H9 (cell line): ENCODE measurements at regions not wholly inside any gene's neighbourhood (a gene's known extent, or its start where the extent isn't known, plus 50 kb on each side); places are given as distances from the start of the nearest gene placed in this dataset.
"Not testable (repeated sequence)": the region's sequence is repeated elsewhere in the genome, so short reads cannot be mapped to it uniquely, and the experiment has no call there.

Experiments used
- DNase-seq: peaks from one replicate; pipeline ENCODE4 v3.0.0-alpha.2; 2017
- H2AFZ ChIP-seq: one replicate; pipeline ENCODE4 v1.6.1; 2013; ENCODE audit warnings: mild to moderate bottlenecking, low read length, control low read depth, moderate library complexity
- H2AK5ac ChIP-seq: 2 replicates; pipeline ENCODE4 v1.6.1; 2013; ENCODE audit warnings: low read length, control low read depth, mixed read lengths; ENCODE audit not compliant: insufficient read length
- H2BK120ac ChIP-seq: one replicate; pipeline ENCODE4 v1.6.1; 2013; ENCODE audit warnings: low read depth, mild to moderate bottlenecking, low read length, control low read depth, inconsistent platforms; ENCODE audit not compliant: poor library complexity, severe bottlenecking
- H2BK12ac ChIP-seq: 2 replicates; pipeline ENCODE4 v1.6.1; 2013; ENCODE audit warnings: low read length, control low read depth, mixed read lengths, low read depth; ENCODE audit not compliant: insufficient read length
- H2BK15ac ChIP-seq: 2 replicates; pipeline ENCODE4 v1.6.1; 2013; ENCODE audit warnings: low read depth, low read length, control low read depth
- H2BK20ac ChIP-seq: one replicate; pipeline ENCODE4 v1.6.1; 2013; ENCODE audit warnings: low read depth, mild to moderate bottlenecking, low read length, control low read depth, inconsistent platforms; ENCODE audit not compliant: poor library complexity, severe bottlenecking
- H2BK5ac ChIP-seq: 2 replicates; pipeline ENCODE4 v1.6.1; 2013; ENCODE audit warnings: low read length, control low read depth, mixed read lengths; ENCODE audit not compliant: insufficient read length
- H3K14ac ChIP-seq: 2 replicates; pipeline ENCODE4 v1.6.1; 2013; ENCODE audit warnings: low read length, control low read depth; ENCODE audit not compliant: insufficient read depth
- H3K18ac ChIP-seq: 2 replicates; pipeline ENCODE4 v1.6.1; 2013; ENCODE audit warnings: low read depth, mild to moderate bottlenecking, mixed read lengths, low read length, control low read depth; ENCODE audit not compliant: insufficient read length
- H3K23ac ChIP-seq: 2 replicates; pipeline ENCODE4 v1.6.1; 2013; ENCODE audit warnings: low read length, control low read depth, mixed read lengths, low read depth; ENCODE audit not compliant: insufficient read length
- H3K23me2 ChIP-seq: 2 replicates; pipeline ENCODE4 v1.6.1; 2013; ENCODE audit warnings: low read depth, mild to moderate bottlenecking, mixed read lengths, low read length, control low read depth; ENCODE audit not compliant: insufficient read length, poor library complexity, severe bottlenecking
- H3K27ac ChIP-seq: 2 replicates; pipeline ENCODE4 v1.5.1; 2013; ENCODE audit warnings: low read length, control low read depth, mixed read lengths, low read depth; ENCODE audit not compliant: insufficient read length
- H3K27me3 ChIP-seq: 2 replicates; pipeline ENCODE4 v1.6.1; 2013; ENCODE audit warnings: low read length, control low read depth, inconsistent platforms; ENCODE audit not compliant: insufficient read depth
- H3K4ac ChIP-seq: 2 replicates; pipeline ENCODE4 v1.6.1; 2013; ENCODE audit warnings: low read depth, mild to moderate bottlenecking, control low read depth, inconsistent platforms, low read length, moderate library complexity
- H3K4me1 ChIP-seq: 2 replicates; pipeline ENCODE4 v1.6.1; 2013; ENCODE audit warnings: low read length, control low read depth, inconsistent platforms; ENCODE audit not compliant: insufficient read depth
- H3K4me2 ChIP-seq: 2 replicates; pipeline ENCODE4 v1.6.1; 2013; ENCODE audit warnings: low read length, control low read depth, mixed read lengths; ENCODE audit not compliant: insufficient read length, insufficient read depth
- H3K56ac ChIP-seq: 2 replicates; pipeline ENCODE4 v1.6.1; 2013; ENCODE audit warnings: low read depth, mild to moderate bottlenecking, mixed read lengths, low read length, control low read depth; ENCODE audit not compliant: insufficient read length
- H3K79me1 ChIP-seq: 2 replicates; pipeline ENCODE4 v1.6.1; 2013; ENCODE audit warnings: low read depth, mild to moderate bottlenecking, moderate library complexity, low read length, control low read depth, inconsistent platforms; ENCODE audit not compliant: insufficient read depth, poor library complexity, severe bottlenecking
- H3K79me2 ChIP-seq: 2 replicates; pipeline ENCODE4 v1.6.1; 2013; ENCODE audit warnings: low read length, control low read depth, inconsistent platforms; ENCODE audit not compliant: insufficient read depth
- H3K9ac ChIP-seq: 2 replicates; pipeline ENCODE4 v1.6.1; 2013; ENCODE audit warnings: low read length, control low read depth, mixed read lengths; ENCODE audit not compliant: insufficient read length; ENCODE audit errors: extremely low read depth
- H3K9me3 ChIP-seq: one replicate; pipeline ENCODE4 v1.6.1; 2013; ENCODE audit warnings: low read depth, low read length, inconsistent platforms; ENCODE audit not compliant: control insufficient read depth
- H3T11ph ChIP-seq: one replicate; pipeline ENCODE4 v1.6.1; 2013; ENCODE audit warnings: mild to moderate bottlenecking, low read length, control low read depth, inconsistent platforms
- H4K20me1 ChIP-seq: one replicate; pipeline ENCODE4 v1.6.1; 2013; ENCODE audit not compliant: control insufficient read depth, insufficient read length, insufficient read depth
- H4K5ac ChIP-seq: 2 replicates; pipeline ENCODE4 v1.6.1; 2013; ENCODE audit warnings: low read depth, mild to moderate bottlenecking, mixed read lengths, low read length, control low read depth; ENCODE audit not compliant: insufficient read length
- H4K8ac ChIP-seq: replicated peaks from 2 replicates; pipeline ENCODE4 v1.6.1; 2013; ENCODE audit warnings: low read length, control low read depth, mixed read lengths, low read depth; ENCODE audit not compliant: insufficient read length
- H4K91ac ChIP-seq: 2 replicates; pipeline ENCODE4 v1.6.1; 2013; ENCODE audit warnings: low read depth, mild to moderate bottlenecking, moderate library complexity, mixed read lengths, low read length, control low read depth; ENCODE audit not compliant: insufficient read length
- H3K27ac Mint-ChIP-seq, 3 experiments: 2 replicates in 2 of 3; 3 replicates in 1 of 3; pipeline ENCODE4 v1.8.0; 2020 to 2021; ENCODE audit warnings: mixed read lengths in 3 of 3, mild to moderate bottlenecking in 1 of 3, moderate library complexity in 1 of 3
- H3K27me3 Mint-ChIP-seq: 2 replicates; pipeline ENCODE4 v1.8.0; 2021; ENCODE audit warnings: low read depth, mild to moderate bottlenecking, moderate library complexity, mixed read lengths
- H3K36me3 Mint-ChIP-seq, 3 experiments: 2 replicates in 2 of 3; 3 replicates in 1 of 3; pipeline ENCODE4 v1.8.0; 2020 to 2021; ENCODE audit warnings: low read depth in 3 of 3, mixed read lengths in 3 of 3; ENCODE audit not compliant: insufficient read depth in 1 of 3
- H3K4me1 Mint-ChIP-seq, 2 experiments: 2 replicates each; pipeline ENCODE4 v1.8.0; 2020; ENCODE audit warnings: mixed read lengths in 2 of 2
- H3K4me3 Mint-ChIP-seq, 2 experiments: 2 replicates in 1 of 2; 3 replicates in 1 of 2; pipeline ENCODE4 v1.8.0; 2020 to 2021; ENCODE audit warnings: mild to moderate bottlenecking in 2 of 2, mixed read lengths in 2 of 2, moderate library complexity in 1 of 2
- H3K9me3 Mint-ChIP-seq, 2 experiments: 2 replicates in 1 of 2; 3 replicates in 1 of 2; pipeline ENCODE4 v1.8.0; 2020; ENCODE audit warnings: mild to moderate bottlenecking in 2 of 2, mixed read lengths in 2 of 2, moderate library complexity in 1 of 2
- WGBS: extraction: QIAGEN DNeasy Blood & Tissue Kit; methylation state at CpG from one replicate; pipeline ENCODE4 v1.1.7; 2013; ENCODE audit warnings: missing lambda C conversion rate, low lambda C conversion rate, mixed read lengths; ENCODE audit not compliant: insufficient read length; ENCODE audit errors: extremely low coverage; 5-methylcytosine and 5-hydroxymethylcytosine counted together
- TF ChIP-seq, protein P1 (sequence below): fragments of 200-600 bp; sonication (generic); conservative IDR thresholded peaks from 3 replicates; pipeline ENCODE4 v1.8.0; 2021; ENCODE audit warnings: antibody characterized with exemption, mild to moderate bottlenecking

DNA sequence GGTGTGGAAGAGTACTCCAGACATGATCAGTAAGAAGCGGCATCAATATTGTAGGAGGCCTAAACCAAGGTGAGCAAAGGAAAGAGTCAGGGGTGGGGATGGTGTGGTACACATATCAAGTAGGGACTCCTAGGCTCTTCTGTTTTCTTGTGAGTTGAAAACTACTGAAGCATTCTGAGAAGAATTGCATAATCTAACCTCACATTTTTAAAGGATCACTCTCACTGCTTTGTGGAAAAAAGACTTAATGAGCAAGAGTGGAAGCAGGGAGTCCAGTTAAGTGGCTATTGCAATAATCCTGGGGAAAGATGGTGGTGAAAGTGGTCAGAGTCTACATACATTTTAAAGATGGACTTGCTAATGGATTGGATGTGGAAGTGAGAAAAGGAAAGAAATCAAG is 899.5 kb upstream of the FAM98A start:
- H2BK5ac ChIP-seq: no peak overlapping the region
- H3K4me1 Mint-ChIP-seq: peaks cover 4 to 10% of the 10 kb centered on the region in 2 experiments; a peak in 3 of 4 replicates
- no peak overlapping the region for H4K5ac ChIP-seq
- H3K4ac ChIP-seq: no peak overlapping the region
- H3K18ac ChIP-seq: no peak overlapping the region
- peaks cover 0 to 2% of the 10 kb centered on the region in 2 experiments; a peak in 1 of 5 replicates for H3K9me3 Mint-ChIP-seq
- no peak overlapping the region for H4K91ac ChIP-seq
- no CpG with 5 or more reads among the region's 1 CpG for WGBS
- no peak overlapping the region for H2AK5ac ChIP-seq
- H2BK20ac ChIP-seq: no peak overlapping the region
- H3K4me2 ChIP-seq: no peak overlapping the region
- H3K23me2 ChIP-seq: no peaks in the 10 kb centered on the region
- no peak overlapping the region for H3K27ac Mint-ChIP-seq
- H3K14ac ChIP-seq: no peak overlapping the region
- H3K27me3 Mint-ChIP-seq: no peaks in the 10 kb centered on the region
- no peaks in the 10 kb centered on the region for H3K9me3 ChIP-seq
- no peak overlapping the region for H3K4me3 Mint-ChIP-seq
- H3K27ac ChIP-seq: no peak overlapping the region
- no peak overlapping the region for H2BK12ac ChIP-seq
- H3K23ac ChIP-seq: no peak overlapping the region
- no peak overlapping the region for H3T11ph ChIP-seq
- H3K56ac ChIP-seq: no peak overlapping the region
- H3K9ac ChIP-seq: no peak overlapping the region
- H4K8ac ChIP-seq: no peak overlapping the region
- no peaks in the 10 kb centered on the region for H3K27me3 ChIP-seq
- H3K79me2 ChIP-seq: no peaks in the 10 kb centered on the region
- H3K79me1 ChIP-seq: no peaks in the 10 kb centered on the region
- DNase-seq: no peak
- H3K36me3 Mint-ChIP-seq: no peaks in the 10 kb centered on the region; a peak in 2 of 7 replicates
- no peak overlapping the region for H2BK15ac ChIP-seq
- TF ChIP-seq, protein P1, sequence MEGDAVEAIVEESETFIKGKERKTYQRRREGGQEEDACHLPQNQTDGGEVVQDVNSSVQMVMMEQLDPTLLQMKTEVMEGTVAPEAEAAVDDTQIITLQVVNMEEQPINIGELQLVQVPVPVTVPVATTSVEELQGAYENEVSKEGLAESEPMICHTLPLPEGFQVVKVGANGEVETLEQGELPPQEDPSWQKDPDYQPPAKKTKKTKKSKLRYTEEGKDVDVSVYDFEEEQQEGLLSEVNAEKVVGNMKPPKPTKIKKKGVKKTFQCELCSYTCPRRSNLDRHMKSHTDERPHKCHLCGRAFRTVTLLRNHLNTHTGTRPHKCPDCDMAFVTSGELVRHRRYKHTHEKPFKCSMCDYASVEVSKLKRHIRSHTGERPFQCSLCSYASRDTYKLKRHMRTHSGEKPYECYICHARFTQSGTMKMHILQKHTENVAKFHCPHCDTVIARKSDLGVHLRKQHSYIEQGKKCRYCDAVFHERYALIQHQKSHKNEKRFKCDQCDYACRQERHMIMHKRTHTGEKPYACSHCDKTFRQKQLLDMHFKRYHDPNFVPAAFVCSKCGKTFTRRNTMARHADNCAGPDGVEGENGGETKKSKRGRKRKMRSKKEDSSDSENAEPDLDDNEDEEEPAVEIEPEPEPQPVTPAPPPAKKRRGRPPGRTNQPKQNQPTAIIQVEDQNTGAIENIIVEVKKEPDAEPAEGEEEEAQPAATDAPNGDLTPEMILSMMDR: no peak
- H3K4me1 ChIP-seq: no peaks in the 10 kb centered on the region
- H2BK120ac ChIP-seq: no peak overlapping the region
- no peak overlapping the region for H2AFZ ChIP-seq
- H4K20me1 ChIP-seq: no peaks in the 10 kb centered on the region

DNA sequence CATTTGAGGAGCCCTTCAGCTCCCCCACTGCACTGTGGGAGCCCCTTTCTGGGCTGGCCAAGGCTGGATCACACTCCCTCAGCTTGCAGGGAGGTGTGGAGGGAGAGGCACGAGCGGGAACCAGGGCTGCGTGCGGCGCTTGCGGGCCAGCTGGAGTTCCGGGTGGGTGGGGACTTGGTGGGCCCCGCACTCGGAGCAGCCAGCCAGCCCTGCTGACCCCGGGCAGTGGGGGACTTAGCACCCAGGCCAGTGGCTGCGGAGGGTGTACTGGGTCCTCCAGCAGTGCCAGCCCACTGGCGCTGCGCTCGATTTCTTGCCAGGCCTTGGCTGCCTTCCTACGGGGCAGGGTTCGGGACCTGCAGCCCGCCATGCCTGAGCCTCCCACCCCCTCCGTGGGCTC is 895.1 kb upstream of the FAM98A start:
- H4K8ac ChIP-seq, H2BK12ac ChIP-seq, H3K27ac ChIP-seq, H3K4ac ChIP-seq, H2BK20ac ChIP-seq, H3K14ac ChIP-seq, H3K36me3 Mint-ChIP-seq, H2BK5ac ChIP-seq, DNase-seq, H3K79me2 ChIP-seq, H3K56ac ChIP-seq, H3T11ph ChIP-seq, H4K5ac ChIP-seq, H3K4me1 Mint-ChIP-seq, H2BK120ac ChIP-seq, H3K27me3 ChIP-seq, H3K79me1 ChIP-seq, H3K9me3 ChIP-seq, H3K23ac ChIP-seq, H2AFZ ChIP-seq, H3K4me1 ChIP-seq, H2BK15ac ChIP-seq, H3K4me2 ChIP-seq, H3K9me3 Mint-ChIP-seq, H3K18ac ChIP-seq, H4K20me1 ChIP-seq, H2AK5ac ChIP-seq, H3K27ac Mint-ChIP-seq, H3K23me2 ChIP-seq, H3K9ac ChIP-seq, H4K91ac ChIP-seq, H3K27me3 Mint-ChIP-seq, H3K4me3 Mint-ChIP-seq: not testable (repeated sequence)
- no CpG with 5 or more reads among the region's 18 CpGs for WGBS
